ENCODE measurements at regions not wholly inside any gene's neighbourhood (a gene's known extent, or its start where the extent isn't known, plus 50 kb on each side); places are given as distances from the start of the nearest gene placed in this dataset.

DNA sequence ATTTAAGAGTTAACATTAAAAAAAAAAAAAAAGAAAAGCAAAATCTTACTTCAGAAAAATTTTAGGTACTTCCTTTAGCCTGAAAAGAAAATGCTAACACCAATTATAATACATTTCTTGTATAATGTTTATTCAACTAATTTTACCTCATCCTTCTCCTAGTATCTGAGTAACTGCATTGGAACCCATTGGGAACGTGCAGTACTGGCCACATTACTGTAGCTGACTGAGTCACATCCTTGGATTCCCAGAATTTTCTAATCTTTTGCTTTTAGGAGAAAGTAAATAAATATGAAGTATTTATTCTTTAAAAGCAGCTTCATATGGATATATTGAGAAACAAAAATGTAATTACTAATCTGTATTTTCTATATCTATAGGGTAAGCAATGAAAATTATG, 82.6 kb upstream of the SLITRK2 start:
- no peak for TF ChIP-seq POLR2A (IDR thresholded peaks at IDR 0.05; ENCODE audit: low read length)
- TF ChIP-seq GATA1 (IDR thresholded peaks at IDR 0.05; ENCODE audit: low read depth, low read length) = no peak

Measured in erythroblast (primary cell).